ENCODE measurements at regions not wholly inside any gene's neighbourhood (a gene's known extent, or its start where the extent isn't known, plus 50 kb on each side); places are given as distances from the start of the nearest gene placed in this dataset.
A peak's percentile ranks its signal among the peaks of the same experiment; 100 is the strongest.
"Not testable (repeated sequence)": the region's sequence is repeated elsewhere in the genome, so short reads cannot be mapped to it uniquely, and the experiment has no call there.

DNA sequence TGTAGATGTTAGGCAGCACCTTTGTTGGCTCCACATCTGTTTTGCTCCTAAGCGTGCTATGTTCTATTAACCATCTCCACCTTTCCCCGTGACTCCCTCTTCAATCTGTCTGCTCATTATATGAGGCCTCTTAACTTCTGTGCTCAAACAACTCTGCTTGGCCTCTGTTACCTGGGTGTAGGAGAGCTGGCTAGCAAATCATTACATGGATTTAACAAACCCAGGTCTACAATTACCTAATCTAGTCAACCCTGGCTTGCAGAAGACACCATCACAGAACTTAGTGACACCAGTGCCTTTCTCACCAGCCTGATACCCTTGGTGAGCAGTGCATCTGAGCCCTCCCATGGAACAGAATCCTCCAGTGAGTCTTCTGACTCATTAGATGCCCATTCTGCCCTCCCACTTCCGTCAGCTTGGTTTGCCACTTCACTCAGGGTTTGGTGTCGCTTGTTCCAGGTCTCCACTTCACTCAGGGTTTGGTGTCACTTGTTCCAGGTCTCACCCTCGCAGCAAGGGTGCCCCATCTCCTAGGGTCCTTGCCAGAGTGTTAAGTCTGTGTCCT, 92.0 kb upstream of the KIF26B start:
- no peak overlapping the region for H3K4me3 ChIP-seq (ENCODE audit: low read length)
- WGBS (ENCODE audit: insufficient coverage): 80% methylated on average over 2 of the region's 5 CpGs
- H3K36me3 ChIP-seq (ENCODE audit: control insufficient read depth, insufficient read depth, low read length): no peaks in the 10 kb centered on the region
- no peaks in the 10 kb centered on the region for H3K27me3 ChIP-seq (ENCODE audit: control insufficient read depth, insufficient read depth, low read length)
- H3K27ac ChIP-seq (ENCODE audit: low read length): no peak overlapping the region
- no peaks in the 10 kb centered on the region for H3K9me3 ChIP-seq (replicated peaks; ENCODE audit: control insufficient read depth, low read depth, low read length)
- H3K4me1 ChIP-seq (ENCODE audit: control insufficient read depth, insufficient read depth, low read length): peaks cover 3% of the 10 kb centered on the region
- no peak for DNase-seq

DNA sequence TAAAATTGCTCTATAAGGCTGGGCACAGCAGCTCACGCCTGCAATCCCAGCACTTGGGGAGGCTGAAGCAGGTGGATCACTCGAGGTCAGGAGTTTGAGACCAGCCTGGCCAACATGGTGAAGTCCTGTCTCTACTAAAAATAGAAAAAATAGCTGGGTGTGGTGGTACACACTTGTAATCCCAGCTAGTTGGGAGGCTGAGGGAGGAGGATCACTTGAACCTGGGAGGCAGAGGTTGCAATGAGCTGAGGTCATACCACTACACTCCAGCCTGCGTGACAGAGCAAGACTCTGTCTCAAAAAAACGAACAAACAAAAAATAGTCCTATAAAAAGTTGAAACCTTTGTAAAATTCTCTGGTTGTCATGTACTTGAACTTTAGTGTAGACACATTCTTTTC, 93.0 kb upstream of the KIF26B start:
- H3K27me3 ChIP-seq (ENCODE audit: control insufficient read depth, insufficient read depth, low read length); H3K9me3 ChIP-seq (replicated peaks; ENCODE audit: control insufficient read depth, low read depth, low read length); H3K4me1 ChIP-seq (ENCODE audit: control insufficient read depth, insufficient read depth, low read length); H3K4me3 ChIP-seq (ENCODE audit: low read length); H3K36me3 ChIP-seq (ENCODE audit: control insufficient read depth, insufficient read depth, low read length); DNase-seq; H3K27ac ChIP-seq (ENCODE audit: low read length): not testable (repeated sequence)
- WGBS (ENCODE audit: insufficient coverage): no CpG with 5 or more reads among the region's 4 CpGs

DNA sequence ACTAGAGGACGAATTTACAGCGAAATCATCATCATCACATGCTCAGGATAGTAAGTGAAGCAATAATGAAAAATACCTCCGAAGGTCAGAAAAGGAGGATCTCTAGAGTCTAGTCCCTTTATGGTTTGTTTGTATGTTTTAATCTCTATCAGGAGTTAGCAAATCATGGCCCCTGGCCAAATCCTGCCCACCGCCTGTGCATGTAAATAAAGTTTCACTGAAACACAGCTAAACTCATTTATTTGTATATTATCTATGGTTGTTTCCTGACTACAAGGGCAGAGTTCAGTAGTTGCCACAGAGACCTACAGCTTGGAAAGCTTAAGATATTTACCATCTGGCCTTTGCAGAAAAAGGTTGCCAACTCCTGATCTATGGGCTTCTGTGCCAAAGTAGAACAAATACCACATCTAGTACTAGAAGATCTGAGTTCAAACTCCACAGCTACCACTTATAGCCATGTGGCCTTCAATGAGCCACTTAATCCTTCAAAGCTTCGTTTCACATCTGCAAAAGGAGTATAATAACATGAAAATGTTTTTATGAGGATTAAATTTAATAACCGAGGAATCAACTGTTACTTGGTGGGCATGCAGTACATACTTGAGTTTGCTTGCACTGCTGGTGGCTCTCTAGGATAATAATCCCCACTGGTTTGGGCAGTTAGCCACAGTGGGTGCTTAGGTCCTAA, 94.0 kb upstream of the KIF26B start:
- DNase-seq: peak; percentile 35
- no peaks in the 10 kb centered on the region for H3K36me3 ChIP-seq (ENCODE audit: control insufficient read depth, insufficient read depth, low read length)
- WGBS (ENCODE audit: insufficient coverage): no CpG with 5 or more reads among the region's 6 CpGs
- H3K4me3 ChIP-seq (ENCODE audit: low read length): no peak overlapping the region
- no peaks in the 10 kb centered on the region for H3K27me3 ChIP-seq (ENCODE audit: control insufficient read depth, insufficient read depth, low read length)
- H3K9me3 ChIP-seq (replicated peaks; ENCODE audit: control insufficient read depth, low read depth, low read length): no peaks in the 10 kb centered on the region
- H3K4me1 ChIP-seq (ENCODE audit: control insufficient read depth, insufficient read depth, low read length): peaks cover 3% of the 10 kb centered on the region
- no peak overlapping the region for H3K27ac ChIP-seq (ENCODE audit: low read length)

DNA sequence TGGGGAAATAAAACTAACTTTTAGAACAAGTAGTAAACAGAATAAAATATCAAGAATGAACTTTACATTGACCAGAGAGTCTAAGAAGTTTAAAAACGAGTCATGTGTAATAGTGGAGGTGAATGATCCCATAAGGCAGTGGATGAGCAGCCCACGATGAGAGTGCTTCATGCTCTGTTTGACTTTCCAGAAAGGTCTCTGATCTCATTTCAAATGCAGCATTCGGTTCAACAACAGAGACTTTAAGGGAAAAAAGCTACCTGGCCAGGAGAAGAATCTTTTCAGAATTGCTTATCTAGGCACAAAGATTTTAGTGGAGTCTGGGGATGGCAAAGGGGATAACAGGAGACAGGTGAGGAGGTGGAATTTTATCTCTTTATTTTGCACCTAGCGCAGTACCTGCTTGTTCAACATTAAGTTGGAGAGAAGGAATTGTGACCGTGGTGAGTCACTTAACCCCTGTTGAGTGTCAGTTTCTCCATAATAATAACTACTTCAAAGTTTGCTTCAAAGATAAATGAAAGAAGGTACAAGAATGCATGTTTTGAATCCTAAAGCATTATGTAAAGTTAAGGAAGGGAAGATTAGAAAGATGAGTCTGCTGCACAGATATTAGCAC, 94.9 kb upstream of the KIF26B start:
- 40% methylated on average over 2 of the region's 5 CpGs for WGBS (ENCODE audit: insufficient coverage)

DNA sequence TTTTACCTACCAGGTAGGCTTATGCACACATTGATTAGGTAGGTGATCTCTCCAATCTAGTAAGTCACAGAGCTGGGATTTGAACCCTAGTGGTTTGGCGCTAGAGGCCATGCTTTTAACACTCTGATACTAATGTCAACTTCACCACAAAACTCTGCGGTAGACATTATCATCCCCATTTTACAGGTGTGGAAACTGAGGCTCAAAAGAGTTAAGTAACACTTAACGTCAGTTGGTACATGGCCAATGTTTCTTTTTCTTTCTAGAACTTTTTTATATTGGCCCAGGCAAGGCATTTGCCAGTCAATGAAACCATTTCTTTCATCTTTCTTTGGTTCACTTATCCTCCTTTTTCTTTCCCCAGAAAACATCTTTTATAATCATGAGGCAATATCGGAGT, 95.9 kb upstream of the KIF26B start:
- Histone ChIP-seq H3K4me3 (ENCODE audit: low read length) (no peak overlapping the region), H3K36me3 (ENCODE audit: control insufficient read depth, insufficient read depth, low read length) (no peaks in the 10 kb centered on the region), H3K9me3 (replicated peaks; ENCODE audit: control insufficient read depth, low read depth, low read length) (no peaks in the 10 kb centered on the region), H3K27me3 (ENCODE audit: control insufficient read depth, insufficient read depth, low read length) (no peaks in the 10 kb centered on the region), H3K4me1 (ENCODE audit: control insufficient read depth, insufficient read depth, low read length) (peaks cover 3% of the 10 kb centered on the region), H3K27ac (ENCODE audit: low read length) (no peak overlapping the region)
- WGBS (ENCODE audit: insufficient coverage): 92% methylated on average over 3 of the region's 4 CpGs
- DNase-seq: no peak

More for the DNA sequence above, 94.9 kb upstream of the KIF26B start:
- DNase-seq: no peak
- H3K27me3 ChIP-seq (ENCODE audit: control insufficient read depth, insufficient read depth, low read length): no peaks in the 10 kb centered on the region
- H3K9me3 ChIP-seq (replicated peaks; ENCODE audit: control insufficient read depth, low read depth, low read length): no peaks in the 10 kb centered on the region
- no peak overlapping the region for H3K4me3 ChIP-seq (ENCODE audit: low read length)
- H3K4me1 ChIP-seq (ENCODE audit: control insufficient read depth, insufficient read depth, low read length): peaks cover 3% of the 10 kb centered on the region
- H3K27ac ChIP-seq (ENCODE audit: low read length): no peak overlapping the region
- no peaks in the 10 kb centered on the region for H3K36me3 ChIP-seq (ENCODE audit: control insufficient read depth, insufficient read depth, low read length)

DNA sequence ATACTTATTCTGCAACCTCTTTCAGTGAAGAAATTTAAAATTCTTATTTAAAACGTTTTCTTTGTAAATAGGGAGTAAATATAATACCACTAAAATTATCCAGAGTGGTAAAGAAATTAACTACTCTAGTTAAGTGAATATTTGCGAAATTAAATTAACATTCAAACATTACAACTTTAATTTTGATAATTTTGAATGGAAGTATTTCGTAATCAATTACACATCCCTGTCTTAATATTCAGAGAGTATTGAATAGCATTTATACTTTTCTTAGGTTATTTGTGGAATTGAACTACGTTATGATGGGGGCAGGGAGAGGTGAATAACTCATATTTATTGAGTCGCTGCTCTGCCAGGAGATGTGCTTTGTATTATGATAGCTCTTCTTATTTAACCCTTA, 96.3 kb upstream of the KIF26B start:
- Histone ChIP-seq H3K4me1 (ENCODE audit: control insufficient read depth, insufficient read depth, low read length) (peaks cover 3% of the 10 kb centered on the region), H3K27ac (ENCODE audit: low read length) (no peak overlapping the region), H3K9me3 (replicated peaks; ENCODE audit: control insufficient read depth, low read depth, low read length) (no peaks in the 10 kb centered on the region), H3K27me3 (ENCODE audit: control insufficient read depth, insufficient read depth, low read length) (no peaks in the 10 kb centered on the region), H3K4me3 (ENCODE audit: low read length) (no peak overlapping the region), H3K36me3 (ENCODE audit: control insufficient read depth, insufficient read depth, low read length) (no peaks in the 10 kb centered on the region)
- DNase-seq: no peak
- no CpG with 5 or more reads among the region's 5 CpGs for WGBS (ENCODE audit: insufficient coverage)

DNA sequence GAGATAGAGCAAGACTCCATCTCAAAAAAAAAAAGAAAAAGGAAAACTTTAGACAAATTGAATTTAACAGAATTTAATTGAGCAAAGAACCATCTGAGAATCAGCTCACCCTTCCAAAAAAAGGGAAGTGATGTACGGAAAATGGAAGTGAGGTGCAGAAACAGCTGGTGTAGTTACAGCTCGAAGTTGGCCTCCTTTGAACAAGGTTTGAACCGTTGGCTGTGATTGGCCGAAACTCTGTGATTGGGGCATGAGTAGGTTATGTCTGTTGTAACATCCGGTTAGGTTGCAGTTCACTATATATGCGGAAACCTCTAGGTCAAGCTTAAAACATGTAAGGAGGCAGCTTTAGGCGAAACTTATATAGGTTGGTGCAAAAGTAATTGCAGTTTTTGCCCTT, 97.9 kb upstream of the KIF26B start:
- DNase-seq: no peak
- Histone ChIP-seq H3K4me1 (ENCODE audit: control insufficient read depth, insufficient read depth, low read length) (peaks cover 3% of the 10 kb centered on the region), H3K27me3 (ENCODE audit: control insufficient read depth, insufficient read depth, low read length) (no peaks in the 10 kb centered on the region), H3K36me3 (ENCODE audit: control insufficient read depth, insufficient read depth, low read length) (no peaks in the 10 kb centered on the region), H3K9me3 (replicated peaks; ENCODE audit: control insufficient read depth, low read depth, low read length) (no peaks in the 10 kb centered on the region), H3K4me3 (ENCODE audit: low read length) (no peak overlapping the region), H3K27ac (ENCODE audit: low read length) (no peak overlapping the region)
- WGBS (ENCODE audit: insufficient coverage): 81% methylated on average over 4 of the region's 7 CpGs

DNA sequence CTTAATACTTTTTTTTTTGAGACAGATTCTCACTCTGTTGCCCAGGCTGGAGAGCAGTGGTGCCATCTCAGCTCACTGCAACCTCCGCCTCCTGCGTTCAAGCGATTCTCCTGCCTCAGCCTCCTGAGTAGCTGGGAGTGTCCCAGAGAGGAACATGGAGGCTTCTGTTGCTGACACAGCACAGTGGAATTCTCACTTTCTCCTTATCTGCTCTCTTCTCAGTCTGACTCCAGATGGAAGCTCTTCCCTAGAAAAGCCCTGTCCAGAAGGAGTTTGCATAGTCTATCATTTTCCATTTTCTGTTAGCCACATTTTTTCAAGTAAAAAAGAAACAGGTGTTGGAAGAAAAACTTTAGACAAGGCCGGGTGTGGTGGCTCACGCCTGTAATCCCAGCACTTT, 98.5 kb upstream of the KIF26B start:
- not testable (repeated sequence) for H3K27ac ChIP-seq (ENCODE audit: low read length); H3K27me3 ChIP-seq (ENCODE audit: control insufficient read depth, insufficient read depth, low read length); H3K36me3 ChIP-seq (ENCODE audit: control insufficient read depth, insufficient read depth, low read length); DNase-seq; H3K9me3 ChIP-seq (replicated peaks; ENCODE audit: control insufficient read depth, low read depth, low read length); H3K4me3 ChIP-seq (ENCODE audit: low read length); H3K4me1 ChIP-seq (ENCODE audit: control insufficient read depth, insufficient read depth, low read length)
- WGBS (ENCODE audit: insufficient coverage): 94% methylated on average over 3 of the region's 5 CpGs

DNA sequence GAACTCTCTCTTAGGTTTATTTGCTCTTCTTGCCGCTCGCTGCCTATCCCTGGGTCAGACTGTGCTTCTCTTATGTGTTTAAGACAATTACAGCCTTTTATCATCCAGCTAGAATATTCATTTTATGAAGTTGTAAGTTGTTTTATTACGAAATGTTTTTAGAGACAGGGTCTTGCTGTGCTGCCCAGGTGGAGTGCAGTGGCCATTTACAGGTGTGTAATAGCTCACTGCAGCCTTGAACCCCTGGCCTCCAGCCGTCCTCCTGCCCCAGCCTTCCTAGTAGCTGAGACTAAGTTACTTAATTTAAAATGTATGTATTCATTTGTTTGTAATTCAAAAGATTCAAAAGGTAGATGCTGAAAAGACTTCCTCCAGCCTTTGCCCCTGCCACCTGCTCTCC, 99.0 kb upstream of the KIF26B start:
- no CpG with 5 or more reads among the region's 4 CpGs for WGBS (ENCODE audit: insufficient coverage)
- peaks cover 2% of the 10 kb centered on the region for H3K4me1 ChIP-seq (ENCODE audit: control insufficient read depth, insufficient read depth, low read length)

DNA sequence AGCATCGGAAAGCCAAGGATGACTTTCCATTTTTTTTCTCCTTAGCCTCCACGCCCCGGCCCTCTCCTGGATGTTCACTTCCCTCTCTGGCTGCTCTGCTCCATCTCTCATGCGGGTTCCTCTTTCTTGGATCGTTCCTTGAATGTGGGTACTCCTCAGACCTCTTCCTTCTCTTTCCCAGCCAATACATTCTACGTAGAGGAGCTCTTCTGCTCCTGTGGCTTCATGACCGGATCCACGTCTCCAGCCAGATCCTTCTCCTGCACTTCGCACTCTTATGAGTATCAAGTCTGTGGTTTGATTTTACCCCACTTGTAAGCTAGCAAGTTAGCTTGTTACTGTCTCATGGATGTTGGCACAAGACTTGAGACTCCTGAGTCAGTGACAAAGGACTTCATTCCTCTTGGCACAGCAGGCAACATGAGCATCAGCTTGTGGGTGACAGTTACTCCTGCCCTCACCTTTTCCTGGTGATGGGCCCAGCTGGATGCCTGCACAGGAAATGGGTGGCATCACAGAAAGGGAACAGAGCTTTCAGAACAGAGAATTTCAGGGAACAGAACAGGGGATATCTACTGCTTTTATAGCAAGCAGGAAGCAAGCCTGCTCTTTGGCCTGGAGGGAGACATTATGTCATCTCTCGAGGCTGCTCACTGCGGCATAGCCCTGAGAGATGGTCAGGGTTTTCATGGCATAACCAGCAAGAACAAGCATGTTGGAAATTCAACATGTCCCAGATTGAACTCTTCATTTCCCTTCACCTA, 100.1 kb upstream of the KIF26B start:
- Histone ChIP-seq H3K27me3 (ENCODE audit: control insufficient read depth, insufficient read depth, low read length) (no peaks in the 10 kb centered on the region), H3K4me3 (ENCODE audit: low read length) (no peak overlapping the region), H3K9me3 (replicated peaks; ENCODE audit: control insufficient read depth, low read depth, low read length) (no peaks in the 10 kb centered on the region), H3K36me3 (ENCODE audit: control insufficient read depth, insufficient read depth, low read length) (no peaks in the 10 kb centered on the region), H3K4me1 (ENCODE audit: control insufficient read depth, insufficient read depth, low read length) (no peaks in the 10 kb centered on the region), H3K27ac (ENCODE audit: low read length) (no peak overlapping the region)
- WGBS (ENCODE audit: insufficient coverage): 83% methylated on average over 5 of the region's 11 CpGs
- no peak for DNase-seq

More for the DNA sequence above, 99.0 kb upstream of the KIF26B start:
- H3K27me3 ChIP-seq (ENCODE audit: control insufficient read depth, insufficient read depth, low read length): no peaks in the 10 kb centered on the region
- H3K4me3 ChIP-seq (ENCODE audit: low read length): no peak overlapping the region
- no peak for DNase-seq
- no peaks in the 10 kb centered on the region for H3K36me3 ChIP-seq (ENCODE audit: control insufficient read depth, insufficient read depth, low read length)
- H3K27ac ChIP-seq (ENCODE audit: low read length): no peak overlapping the region
- H3K9me3 ChIP-seq (replicated peaks; ENCODE audit: control insufficient read depth, low read depth, low read length): no peaks in the 10 kb centered on the region

Data from muscle of leg (tissue), 3 donors.